KOPT-K1 (cell line): ENCODE measurements at regions not wholly inside any gene's neighbourhood (a gene's known extent, or its start where the extent isn't known, plus 50 kb on each side); places are given as distances from the start of the nearest gene placed in this dataset.
"Not testable (repeated sequence)": the region's sequence is repeated elsewhere in the genome, so short reads cannot be mapped to it uniquely, and the experiment has no call there.

ENCODE experiments used
- H3K27ac ChIP-seq: fragments of 200-600 bp; sonication (generic); 2 replicates; pipeline ENCODE4 v1.5.1; 2016; ENCODE audit warnings: antibody characterized with exemption, mild to moderate bottlenecking, low read depth, low read length; ENCODE audit not compliant: poor library complexity, severe bottlenecking
- H3K36me3 ChIP-seq: fragments of 200-600 bp; sonication (generic); 2 replicates; pipeline ENCODE4 v1.5.1; 2017; ENCODE audit warnings: antibody characterized with exemption, mild to moderate bottlenecking, low read length, moderate library complexity; ENCODE audit not compliant: insufficient read depth
- H3K9me3 ChIP-seq: fragments of 200-600 bp; sonication (generic); 2 replicates; pipeline ENCODE4 v1.5.1; 2017; ENCODE audit warnings: antibody characterized with exemption, low read length, mild to moderate bottlenecking; ENCODE audit not compliant: insufficient read depth, poor library complexity, severe bottlenecking

DNA sequence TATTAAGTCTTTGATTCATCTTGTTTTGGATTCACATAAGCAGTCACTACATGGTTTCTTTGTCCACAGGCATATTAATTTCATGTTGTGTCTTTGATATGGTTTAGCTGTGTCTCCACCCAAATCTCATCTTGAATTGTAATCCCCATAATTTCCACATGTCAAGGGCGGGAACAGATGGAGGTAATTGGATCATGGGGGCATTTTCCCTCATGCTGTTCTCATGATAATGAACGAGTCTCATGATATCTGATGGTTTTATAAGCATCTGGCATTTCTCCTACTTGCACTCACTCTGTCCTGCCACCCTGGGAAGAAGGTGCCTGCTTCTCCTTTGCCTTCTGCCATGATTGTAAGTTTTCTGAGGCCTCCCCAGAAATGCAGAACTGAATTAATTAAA lies 1811.2 kb upstream of the PCDH10 start:
- no peaks in the 10 kb centered on the region for H3K9me3 ChIP-seq
- H3K36me3 ChIP-seq, result no peaks in the 10 kb centered on the region
- no peak overlapping the region for H3K27ac ChIP-seq

DNA sequence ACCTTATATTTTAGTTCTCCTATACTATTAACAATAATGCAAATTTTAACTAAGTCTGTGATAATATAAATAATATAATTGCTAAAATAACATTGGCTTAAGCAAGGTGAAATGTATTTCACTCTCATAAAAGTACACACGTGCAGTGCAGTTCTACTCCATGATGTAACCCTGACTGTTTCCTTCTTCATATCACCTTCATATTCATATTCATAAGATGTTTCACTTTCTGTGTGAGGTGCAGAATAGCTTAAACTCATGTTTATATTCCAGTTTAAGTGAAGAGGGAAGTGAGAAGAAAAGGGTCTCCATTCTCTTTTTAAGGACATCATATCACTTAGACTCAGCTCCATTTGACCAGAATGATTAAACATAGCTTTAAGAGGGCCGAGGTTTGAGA lies 1810.0 kb upstream of the PCDH10 start:
- Histone ChIP-seq H3K27ac (no peak overlapping the region), H3K36me3 (no peaks in the 10 kb centered on the region), H3K9me3 (no peaks in the 10 kb centered on the region)

DNA sequence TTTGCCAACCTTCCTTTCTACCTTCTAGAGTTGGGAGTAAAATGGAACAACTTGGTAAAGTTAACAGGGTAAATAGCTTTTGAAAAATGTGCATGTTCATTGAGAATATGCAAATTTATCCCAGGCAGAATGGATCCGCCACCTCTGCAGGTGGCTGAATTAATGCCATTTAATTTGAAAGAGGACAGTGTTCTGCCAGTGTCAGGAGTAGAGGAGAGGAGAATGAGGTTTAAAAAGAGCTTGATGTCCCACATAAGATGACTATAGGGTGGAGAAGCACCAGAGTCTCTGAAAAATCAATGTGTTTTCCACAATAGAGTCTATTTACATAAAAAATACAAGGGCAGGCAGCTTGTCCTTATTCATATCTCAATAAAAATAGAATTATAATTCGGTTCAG lies 1804.3 kb upstream of the PCDH10 start:
- Histone ChIP-seq H3K36me3 (no peaks in the 10 kb centered on the region), H3K27ac (no peak overlapping the region), H3K9me3 (no peaks in the 10 kb centered on the region)

DNA sequence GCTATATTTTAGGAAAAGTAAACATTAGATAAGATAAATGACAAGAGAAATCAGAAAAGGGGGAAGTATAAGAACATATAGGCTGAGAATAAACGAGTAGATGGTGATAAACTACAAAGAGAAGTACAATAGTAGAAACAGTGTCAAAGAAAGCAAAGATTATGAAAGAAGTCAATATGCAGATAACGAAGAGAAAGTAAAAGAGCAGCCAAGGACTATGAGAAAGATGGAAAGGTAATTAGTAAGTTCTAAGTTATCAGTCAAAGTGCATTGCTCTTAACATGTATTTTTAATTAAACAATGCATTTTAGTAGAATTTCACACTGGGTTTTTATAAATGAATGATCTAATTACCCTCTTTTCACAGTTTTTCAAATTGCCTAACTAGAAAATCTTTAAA lies 1801.3 kb upstream of the PCDH10 start:
- no peaks in the 10 kb centered on the region for H3K36me3 ChIP-seq
- no peak overlapping the region for H3K27ac ChIP-seq

DNA sequence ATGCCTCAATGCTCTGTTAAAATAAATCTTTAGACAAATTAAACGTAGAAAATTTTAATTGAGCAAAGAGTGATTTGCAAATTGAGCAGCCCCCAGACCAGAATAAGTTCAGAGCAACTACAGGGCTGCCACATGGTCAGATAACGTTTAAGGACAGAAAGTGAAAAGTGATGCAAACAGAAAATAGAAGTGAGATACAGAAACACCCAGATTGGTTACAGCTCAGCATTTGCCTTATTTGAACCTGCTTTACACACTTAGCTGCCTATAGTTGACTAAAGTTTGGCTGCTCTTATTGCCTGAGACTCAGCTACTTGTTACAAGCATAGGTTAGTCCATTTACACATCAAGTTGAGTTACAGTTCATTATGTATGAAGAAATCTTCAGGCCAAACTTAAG lies 1800.8 kb upstream of the PCDH10 start:
- H3K27ac ChIP-seq, result no peak overlapping the region
- no peaks in the 10 kb centered on the region for H3K9me3 ChIP-seq
- no peaks in the 10 kb centered on the region for H3K36me3 ChIP-seq

More for the DNA sequence above, 1801.3 kb upstream of the PCDH10 start:
- H3K9me3 ChIP-seq, result no peaks in the 10 kb centered on the region

DNA sequence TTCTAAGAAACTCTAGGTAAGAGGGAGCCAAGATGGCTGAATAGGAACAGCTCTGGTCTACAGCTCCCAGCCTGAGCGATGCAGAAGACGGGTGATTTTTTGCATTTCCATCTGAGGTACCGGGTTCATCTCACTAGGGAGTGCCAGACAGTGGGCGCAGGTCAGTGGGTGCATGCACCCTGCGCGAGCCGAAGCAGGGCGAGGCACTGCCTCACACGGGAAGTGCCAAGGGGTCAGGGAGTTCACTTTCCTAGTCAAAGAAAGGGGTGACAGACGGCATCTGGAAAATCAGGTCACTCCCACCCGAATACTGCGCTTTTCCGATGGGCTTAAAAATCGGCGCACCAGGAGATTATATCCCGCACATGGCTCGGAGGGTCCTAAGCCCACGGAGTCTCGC lies 1796.7 kb upstream of the PCDH10 start:
- not testable (repeated sequence) for H3K9me3 ChIP-seq, H3K36me3 ChIP-seq, H3K27ac ChIP-seq

DNA sequence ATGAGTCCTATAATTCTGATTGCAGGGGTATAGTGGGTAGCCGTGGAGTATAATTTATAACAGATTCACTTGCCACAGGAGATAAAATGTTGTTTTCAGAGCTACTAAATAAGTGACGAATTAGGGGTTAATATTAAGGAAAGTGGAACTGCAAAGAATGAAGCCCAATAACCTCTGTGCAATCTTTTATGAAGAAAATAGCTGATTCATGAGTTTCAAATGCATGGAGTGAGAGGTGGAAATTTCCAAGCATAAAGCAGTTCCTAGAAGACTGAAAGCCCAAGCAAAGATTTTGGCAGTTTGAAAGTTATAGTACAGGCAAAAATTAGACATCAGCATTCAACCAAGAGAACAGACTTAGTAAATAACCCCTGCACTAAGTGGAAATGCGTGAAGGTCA lies 1782.4 kb upstream of the PCDH10 start:
- Histone ChIP-seq H3K27ac (no peak overlapping the region), H3K9me3 (no peaks in the 10 kb centered on the region), H3K36me3 (no peaks in the 10 kb centered on the region)

DNA sequence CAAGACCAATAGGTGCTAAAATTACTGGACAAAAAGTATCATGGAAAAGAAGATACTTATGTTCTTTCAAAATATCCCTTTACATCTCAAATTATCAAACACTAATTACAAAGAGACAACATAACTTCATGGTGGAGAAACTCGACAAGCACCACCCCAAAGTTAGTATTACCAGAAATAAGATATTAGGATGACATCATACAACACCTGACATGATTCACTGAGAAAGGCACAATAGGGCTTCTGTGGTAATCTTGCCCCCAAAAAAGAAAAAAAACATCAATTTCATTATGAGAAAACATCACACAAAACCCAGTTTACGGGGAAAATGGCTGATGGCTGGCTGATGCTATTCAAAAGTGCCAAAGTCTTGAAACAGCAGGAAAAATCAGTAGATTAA lies 1781.7 kb upstream of the PCDH10 start:
- no peaks in the 10 kb centered on the region for H3K36me3 ChIP-seq
- H3K27ac ChIP-seq, result no peak overlapping the region
- no peaks in the 10 kb centered on the region for H3K9me3 ChIP-seq

DNA sequence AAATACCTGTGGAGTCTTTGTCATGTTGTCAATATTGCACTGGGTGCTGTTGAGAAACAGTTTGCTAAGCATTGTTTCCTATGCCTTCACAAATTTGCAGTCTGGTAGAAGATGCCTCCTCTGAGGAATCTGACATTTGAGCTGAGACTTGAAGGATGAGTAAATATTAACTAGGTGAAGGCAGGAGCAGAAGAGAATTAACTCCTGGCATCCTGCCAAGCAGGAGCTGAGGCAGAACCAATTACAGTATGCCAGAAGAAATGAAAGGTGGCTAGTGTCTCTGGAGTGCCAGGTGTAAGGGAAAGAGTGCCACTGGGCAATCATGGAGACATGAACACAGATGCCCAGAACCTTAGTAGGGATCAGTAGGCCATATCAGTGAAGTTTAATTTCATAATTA lies 1778.2 kb upstream of the PCDH10 start:
- H3K36me3 ChIP-seq, result no peaks in the 10 kb centered on the region
- no peaks in the 10 kb centered on the region for H3K9me3 ChIP-seq
- no peak overlapping the region for H3K27ac ChIP-seq

DNA sequence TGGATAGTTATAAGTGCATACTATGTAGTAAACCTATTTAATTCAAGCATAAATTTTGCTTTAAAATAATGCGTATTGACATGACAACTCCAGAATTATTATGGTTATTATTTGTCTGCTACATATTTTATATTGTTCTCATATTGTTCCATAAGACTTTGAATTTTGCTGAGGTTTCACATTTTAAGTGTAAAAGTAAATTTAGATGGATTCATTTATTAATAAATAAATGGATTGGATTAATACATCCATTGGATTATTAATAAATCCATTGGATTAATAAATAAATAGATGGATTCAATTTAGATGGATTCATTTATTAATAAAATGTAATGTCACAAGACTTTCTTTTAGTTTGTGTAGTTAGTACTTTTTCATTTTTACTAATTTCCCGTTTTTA lies 1768.0 kb upstream of the PCDH10 start:
- no peaks in the 10 kb centered on the region for H3K36me3 ChIP-seq
- no peaks in the 10 kb centered on the region for H3K9me3 ChIP-seq
- no peak overlapping the region for H3K27ac ChIP-seq

DNA sequence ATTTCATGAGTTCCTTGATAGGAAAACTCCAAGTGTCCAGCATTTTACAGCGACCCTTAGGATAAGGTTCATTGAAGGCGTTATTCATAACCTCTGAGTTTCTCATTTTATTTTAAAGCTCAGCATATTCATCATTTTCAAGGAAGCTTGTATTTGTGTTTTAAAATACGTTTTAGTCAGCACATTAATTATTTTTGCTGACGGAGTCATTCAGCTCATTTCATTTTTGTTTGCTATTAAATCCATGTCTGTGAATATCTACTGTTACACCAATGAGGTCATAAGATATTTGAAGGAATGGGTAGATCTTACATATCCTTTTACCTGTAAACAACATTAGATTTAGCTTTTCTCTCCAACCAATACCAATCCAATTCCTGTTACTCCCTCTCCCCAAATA lies 1766.3 kb upstream of the PCDH10 start:
- no peaks in the 10 kb centered on the region for H3K36me3 ChIP-seq
- no peak overlapping the region for H3K27ac ChIP-seq
- H3K9me3 ChIP-seq, result no peaks in the 10 kb centered on the region

DNA sequence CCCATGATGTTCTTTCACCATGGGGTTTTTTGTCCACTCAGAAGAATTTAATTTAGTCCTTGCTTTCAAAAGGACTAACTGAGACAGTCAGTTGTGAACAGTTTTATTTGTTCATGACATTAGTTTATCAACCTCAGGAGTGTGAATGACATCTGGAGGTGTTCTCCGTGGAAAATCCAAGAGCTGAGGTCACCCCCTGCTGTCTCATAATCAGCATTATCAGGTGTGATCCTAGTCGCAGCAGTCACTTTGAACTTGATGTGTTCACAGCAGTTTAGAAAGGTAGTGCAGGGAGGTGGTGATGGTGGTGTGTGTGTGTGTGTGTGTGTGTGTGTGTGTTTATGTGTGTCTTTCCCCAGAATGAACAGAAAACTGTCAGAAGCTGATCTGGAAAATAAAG lies 1760.8 kb upstream of the PCDH10 start:
- H3K36me3 ChIP-seq, result no peaks in the 10 kb centered on the region
- H3K27ac ChIP-seq, result no peak overlapping the region
- H3K9me3 ChIP-seq, result no peaks in the 10 kb centered on the region

DNA sequence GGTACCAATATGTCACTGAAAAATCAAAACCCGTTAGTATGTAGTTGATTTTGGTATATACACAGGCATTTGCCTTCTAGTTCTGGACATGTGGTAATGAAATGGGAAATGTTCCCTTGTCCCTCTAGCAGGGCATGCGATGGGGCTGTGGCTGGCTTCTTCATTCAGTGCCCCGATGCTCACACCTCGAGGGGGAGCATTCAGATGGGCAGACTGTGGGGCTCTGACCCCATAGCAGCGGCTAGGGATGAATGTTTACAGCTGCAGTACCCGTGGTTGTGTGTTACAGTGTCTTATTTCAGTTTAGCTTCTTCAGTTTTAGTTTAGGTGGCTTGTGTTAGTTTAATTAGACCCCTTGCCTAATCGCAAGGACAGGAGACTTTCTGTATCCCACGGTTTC lies 1741.0 kb upstream of the PCDH10 start:
- H3K27ac ChIP-seq, result no peak overlapping the region
- no peaks in the 10 kb centered on the region for H3K36me3 ChIP-seq
- peaks cover 13% of the 10 kb centered on the region for H3K9me3 ChIP-seq

DNA sequence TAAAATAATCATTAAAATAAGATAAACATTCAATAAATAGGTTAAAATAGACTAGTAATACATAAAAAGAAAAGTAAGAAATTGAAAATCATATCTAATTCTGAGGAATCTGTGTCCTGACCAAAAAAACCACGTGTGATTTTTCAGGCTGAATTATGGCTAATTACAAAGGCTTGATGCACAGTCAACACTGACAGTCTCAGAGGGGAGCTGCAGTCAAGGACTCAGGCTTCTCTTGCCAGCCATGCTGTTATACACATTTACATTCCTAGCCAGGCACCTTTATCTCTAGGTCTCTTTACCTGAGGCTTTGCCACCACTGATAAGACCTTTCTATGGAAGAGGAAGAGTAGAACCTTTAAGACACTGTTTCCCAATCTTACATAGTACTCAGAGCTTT lies 1737.7 kb upstream of the PCDH10 start:
- H3K9me3 ChIP-seq, result peaks cover 13% of the 10 kb centered on the region
- H3K36me3 ChIP-seq, result no peaks in the 10 kb centered on the region
- H3K27ac ChIP-seq, result no peak overlapping the region

DNA sequence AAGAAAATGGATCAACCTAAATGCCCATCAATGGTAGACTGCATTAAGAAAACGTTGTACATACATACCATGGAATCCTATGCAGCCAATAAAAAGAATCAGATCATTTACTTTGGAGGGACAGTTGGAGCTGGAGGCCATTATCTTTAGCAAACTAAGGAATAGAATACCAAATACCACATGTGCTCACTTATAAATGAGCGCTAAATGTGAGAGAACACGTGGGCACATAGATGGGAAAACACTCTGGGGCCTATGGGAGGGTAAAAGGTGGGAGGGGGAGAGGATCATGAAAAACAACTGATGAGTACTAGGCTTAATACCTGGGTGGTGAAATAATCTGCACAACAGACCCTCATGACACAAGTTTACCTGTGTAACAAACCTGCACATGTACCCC lies 1729.9 kb upstream of the PCDH10 start:
- no peaks in the 10 kb centered on the region for H3K36me3 ChIP-seq
- H3K9me3 ChIP-seq, result no peaks in the 10 kb centered on the region
- no peak overlapping the region for H3K27ac ChIP-seq

DNA sequence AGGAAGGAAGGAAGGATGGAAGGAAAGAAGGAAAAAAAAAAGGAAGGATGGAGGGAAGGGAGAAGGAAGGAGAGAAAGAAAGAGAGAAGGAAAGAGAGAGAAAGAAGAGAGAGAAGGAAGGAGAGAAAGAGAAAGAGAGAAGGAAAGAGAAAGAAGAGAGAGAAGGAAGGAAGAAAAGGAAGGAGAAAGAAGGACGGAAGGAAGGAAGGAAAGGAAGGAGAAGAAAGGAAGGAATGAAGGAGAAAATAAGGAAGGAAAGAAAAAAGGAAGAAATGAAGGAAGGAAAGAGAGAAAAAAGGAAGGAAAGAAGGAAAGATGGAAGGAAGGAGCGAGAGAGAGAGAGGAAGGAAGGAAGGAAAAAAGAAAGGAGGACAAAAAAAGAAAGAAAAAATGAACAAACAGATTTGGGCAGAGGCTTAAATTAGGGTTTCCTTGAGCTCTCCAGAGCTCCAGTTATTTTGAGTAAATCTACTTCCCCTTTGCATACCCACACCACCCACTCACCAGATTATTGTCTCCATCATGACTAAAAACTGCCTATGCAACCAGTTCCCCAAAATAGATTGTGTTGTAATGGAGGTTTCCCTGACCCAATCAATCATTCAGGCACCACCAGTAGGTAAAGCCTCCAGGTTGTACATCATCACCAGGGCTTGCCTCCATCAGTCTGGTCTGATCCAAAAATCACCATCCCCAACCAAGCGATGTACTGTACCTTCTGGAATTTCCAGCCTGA lies 1722.9 kb upstream of the PCDH10 start:
- no peaks in the 10 kb centered on the region for H3K9me3 ChIP-seq
- H3K36me3 ChIP-seq, result no peaks in the 10 kb centered on the region
- no peak overlapping the region for H3K27ac ChIP-seq
